ENCODE measurements at regions not wholly inside any gene's neighbourhood (a gene's known extent, or its start where the extent isn't known, plus 50 kb on each side); places are given as distances from the start of the nearest gene placed in this dataset.

GRCh38 chr12:95390192-95390591 lies 83.8 kb upstream of the METAP2 start:
- Histone ChIP-seq H3K4me1 (ENCODE audit: low read depth) (no peaks in the 10 kb centered on the region), H3K9me3 (peaks cover 10% of the 10 kb centered on the region), H3K4me3 (no peak overlapping the region), H3K36me3 (ENCODE audit: low read depth) (no peaks in the 10 kb centered on the region)
- DNase-seq (no peak), ATAC-seq (no peak)
- intact Hi-C loops (cut with DNase I, micrococcal nuclease): no loop called here
- TF ChIP-seq CTCF (IDR thresholded peaks at IDR 0.05): no peak

- no peak for ATAC-seq
- intact Hi-C loops (cut with DNase I, micrococcal nuclease): no loop called here
- TF ChIP-seq CTCF (IDR thresholded peaks at IDR 0.05): no peak
- Histone ChIP-seq H3K9me3 (peaks cover 10% of the 10 kb centered on the region), H3K36me3 (ENCODE audit: low read depth) (no peaks in the 10 kb centered on the region), H3K4me1 (ENCODE audit: low read depth) (no peaks in the 10 kb centered on the region), H3K4me3 (no peak overlapping the region)
- DNase-seq: no peak
These were observed 83.0 kb upstream of the METAP2 start for GRCh38 chr12:95390932-95391331.

- ATAC-seq (no peak), DNase-seq (no peak)
- Histone ChIP-seq H3K4me3 (no peak overlapping the region), H3K4me1 (ENCODE audit: low read depth) (no peaks in the 10 kb centered on the region), H3K36me3 (ENCODE audit: low read depth) (no peaks in the 10 kb centered on the region), H3K9me3 (peaks cover 10% of the 10 kb centered on the region)
- intact Hi-C loops (cut with DNase I, micrococcal nuclease): no loop called here
- no peak for TF ChIP-seq CTCF (IDR thresholded peaks at IDR 0.05)
These were observed 80.7 kb upstream of the METAP2 start for GRCh38 chr12:95393191-95393790.

- no peaks in the 10 kb centered on the region for H3K4me1 ChIP-seq (ENCODE audit: low read depth)
- intact Hi-C loops (cut with DNase I, micrococcal nuclease): no loop called here
- H3K36me3 ChIP-seq (ENCODE audit: low read depth): no peaks in the 10 kb centered on the region
- ATAC-seq (no peak), DNase-seq (no peak)
- no peak overlapping the region for H3K4me3 ChIP-seq
- no peak for TF ChIP-seq CTCF (IDR thresholded peaks at IDR 0.05)
- peaks cover 10% of the 10 kb centered on the region for H3K9me3 ChIP-seq
These were observed 78.3 kb upstream of the METAP2 start for GRCh38 chr12:95395696-95396095.

GRCh38 chr12:95396849-95397468 lies 77.0 kb upstream of the METAP2 start:
- Histone ChIP-seq H3K4me3 (no peak overlapping the region), H3K36me3 (ENCODE audit: low read depth) (no peaks in the 10 kb centered on the region), H3K9me3 (peaks cover 10% of the 10 kb centered on the region), H3K4me1 (ENCODE audit: low read depth) (no peaks in the 10 kb centered on the region)
- intact Hi-C loops (cut with DNase I, micrococcal nuclease): no loop called here
- no peak for DNase-seq
- ATAC-seq: no peak
- TF ChIP-seq CTCF (IDR thresholded peaks at IDR 0.05): no peak

Measured in mucosa of descending colon (tissue), 3 donors.